ENCODE measurements at regions not wholly inside any gene's neighbourhood (a gene's known extent, or its start where the extent isn't known, plus 50 kb on each side); places are given as distances from the start of the nearest gene placed in this dataset.

- TF ChIP-seq POLR2AphosphoS5 (IDR thresholded peaks at IDR 0.05), result no peak
- no peak for TF ChIP-seq CTCF (IDR thresholded peaks at IDR 0.05)
Measured at GRCh38 chr13:54356849-54357248, 1328.2 kb downstream of the OLFM4 start.

Measured in stomach (tissue), 4 donors.